OCI-LY1 (cell line): ENCODE measurements at regions not wholly inside any gene's neighbourhood (a gene's known extent, or its start where the extent isn't known, plus 50 kb on each side); places are given as distances from the start of the nearest gene placed in this dataset.

Experiments used
- H2AFZ ChIP-seq: fragments of 200-600 bp; sonication (generic), shearing (Covaris generic); 2 replicates; pipeline ENCODE4 v1.6.0; 2014; ENCODE audit warnings: antibody characterized with exemption, mild to moderate bottlenecking, low read length
- H3F3A ChIP-seq: fragments of 200-600 bp; sonication (generic), shearing (Covaris generic); 2 replicates; pipeline ENCODE4 v1.6.0; 2014; ENCODE audit warnings: mild to moderate bottlenecking, antibody characterized with exemption, low read length, moderate library complexity; ENCODE audit not compliant: insufficient read depth
- H3K27ac ChIP-seq: fragments of 200-600 bp; sonication (generic); 2 replicates; pipeline ENCODE4 v1.5.1; 2014; ENCODE audit warnings: low read length, mixed run types, mild to moderate bottlenecking, low read depth; ENCODE audit not compliant: poor library complexity, severe bottlenecking
- H3K27me3 ChIP-seq: fragments of 200-600 bp; sonication (generic); 2 replicates; pipeline ENCODE4 v1.6.0; 2014; ENCODE audit warnings: antibody characterized with exemption, mild to moderate bottlenecking, low read length, moderate library complexity; ENCODE audit not compliant: insufficient read depth
- H3K36me3 ChIP-seq: fragments of 200-600 bp; sonication (generic); 2 replicates; pipeline ENCODE4 v1.6.1; 2014; ENCODE audit warnings: mild to moderate bottlenecking, antibody characterized with exemption, low read length, moderate library complexity, mixed read lengths; ENCODE audit not compliant: insufficient read depth
- H3K4me1 ChIP-seq: fragments of 200-600 bp; sonication (generic); 2 replicates; pipeline ENCODE4 v1.5.1; 2014; ENCODE audit warnings: mild to moderate bottlenecking, low read length, moderate library complexity; ENCODE audit not compliant: insufficient read depth, severe bottlenecking
- H3K4me2 ChIP-seq: fragments of 200-600 bp; sonication (generic), shearing (Covaris generic); 2 replicates; pipeline ENCODE4 v1.6.1; 2014; ENCODE audit warnings: low read length
- H3K4me3 ChIP-seq: fragments of 200-600 bp; sonication (generic); 2 replicates; pipeline ENCODE4 v1.5.1; 2014; ENCODE audit warnings: low read length, low read depth, mild to moderate bottlenecking, mixed read lengths; ENCODE audit not compliant: poor library complexity, severe bottlenecking
- H3K79me2 ChIP-seq: fragments of 200-600 bp; shearing (Covaris generic); 2 replicates; pipeline ENCODE4 v1.6.1; 2016; ENCODE audit warnings: mixed run types, low read length, mixed read lengths; ENCODE audit not compliant: insufficient read depth
- H3K9ac ChIP-seq: fragments of 200-600 bp; sonication (generic), shearing (Covaris generic); 2 replicates; pipeline ENCODE4 v1.6.1; 2014; ENCODE audit warnings: mild to moderate bottlenecking, low read length, mixed read lengths
- H3K9me2 ChIP-seq: fragments of 200-600 bp; sonication (generic), shearing (Covaris generic); 2 replicates; pipeline ENCODE4 v1.6.1; 2014; ENCODE audit warnings: low read depth, mild to moderate bottlenecking, low read length, mixed read lengths
- H3K9me3 ChIP-seq: fragments of 200-600 bp; shearing (Covaris generic); 2 replicates; pipeline ENCODE4 v1.6.1; 2014; ENCODE audit warnings: low read length, mixed read lengths
- H4K20me1 ChIP-seq: fragments of 200-600 bp; sonication (generic), shearing (Covaris generic); 2 replicates; pipeline ENCODE4 v1.6.0; 2016; ENCODE audit warnings: mild to moderate bottlenecking, low read length; ENCODE audit not compliant: insufficient read depth
- CTCF ChIP-seq: fragments of 200-600 bp; sonication (generic), shearing (Covaris generic); IDR thresholded peaks from 2 replicates; pipeline ENCODE4 v1.5.1; 2017; ENCODE audit warnings: mild to moderate bottlenecking, antibody characterized with exemption, low read length, moderate library complexity, mixed read lengths
- EZH2 ChIP-seq: fragments of 200-600 bp; sonication (generic), shearing (Covaris generic); IDR thresholded peaks from 2 replicates; pipeline ENCODE4 v1.8.0; 2017; ENCODE audit warnings: borderline replicate concordance, mixed run types, mild to moderate bottlenecking, antibody characterized with exemption, low read length, moderate library complexity, mixed read lengths

- Histone ChIP-seq H3K4me1 (peaks cover 51% of the 10 kb centered on the region), H3K9ac (no peak overlapping the region), H4K20me1 (no peaks in the 10 kb centered on the region), H3K79me2 (no peaks in the 10 kb centered on the region), H2AFZ (no peak overlapping the region), H3K9me2 (no peaks in the 10 kb centered on the region), H3K9me3 (no peaks in the 10 kb centered on the region), H3K27ac (no peak overlapping the region), H3K4me3 (no peak overlapping the region), H3K27me3 (no peaks in the 10 kb centered on the region), H3K36me3 (no peaks in the 10 kb centered on the region), H3K4me2 (no peak overlapping the region), H3F3A (peaks cover 5% of the 10 kb centered on the region; the same call in 1 of the 2 replicates)
- TF ChIP-seq EZH2 (no peak), CTCF (no peak)
Measured at GRCh38 chr14:62082779-62083178, 320.6 kb downstream of the SNAPC1 start.

GRCh38 chr14:62084020-62084419 is 321.8 kb downstream of the SNAPC1 start:
- TF ChIP-seq CTCF (no peak), EZH2 (no peak)
- Histone ChIP-seq H3F3A (peaks cover 5% of the 10 kb centered on the region; the same call in 1 of the 2 replicates), H3K4me2 (no peak overlapping the region), H3K4me1 (peaks cover 38% of the 10 kb centered on the region), H4K20me1 (no peaks in the 10 kb centered on the region), H3K79me2 (no peaks in the 10 kb centered on the region), H3K36me3 (no peaks in the 10 kb centered on the region), H3K27me3 (no peaks in the 10 kb centered on the region), H3K9me2 (no peaks in the 10 kb centered on the region), H3K9ac (no peak overlapping the region), H3K27ac (no peak overlapping the region), H2AFZ (no peak overlapping the region), H3K4me3 (no peak overlapping the region), H3K9me3 (no peaks in the 10 kb centered on the region)

GRCh38 chr14:62087191-62087590 is 325.0 kb downstream of the SNAPC1 start:
- Histone ChIP-seq H3K9ac (no peak overlapping the region), H3K27me3 (no peaks in the 10 kb centered on the region), H3K4me2 (no peak overlapping the region), H3K9me3 (peaks cover 7% of the 10 kb centered on the region; the same call in 1 of the 2 replicates), H3F3A (no peaks in the 10 kb centered on the region), H3K4me1 (peaks cover 7% of the 10 kb centered on the region), H3K36me3 (no peaks in the 10 kb centered on the region), H4K20me1 (no peaks in the 10 kb centered on the region), H3K4me3 (no peak overlapping the region), H2AFZ (no peak overlapping the region), H3K79me2 (no peaks in the 10 kb centered on the region), H3K27ac (no peak overlapping the region), H3K9me2 (no peaks in the 10 kb centered on the region)
- TF ChIP-seq CTCF: no peak
- TF ChIP-seq EZH2: no peak
